ENCODE measurements at regions not wholly inside any gene's neighbourhood (a gene's known extent, or its start where the extent isn't known, plus 50 kb on each side); places are given as distances from the start of the nearest gene placed in this dataset.

DNA sequence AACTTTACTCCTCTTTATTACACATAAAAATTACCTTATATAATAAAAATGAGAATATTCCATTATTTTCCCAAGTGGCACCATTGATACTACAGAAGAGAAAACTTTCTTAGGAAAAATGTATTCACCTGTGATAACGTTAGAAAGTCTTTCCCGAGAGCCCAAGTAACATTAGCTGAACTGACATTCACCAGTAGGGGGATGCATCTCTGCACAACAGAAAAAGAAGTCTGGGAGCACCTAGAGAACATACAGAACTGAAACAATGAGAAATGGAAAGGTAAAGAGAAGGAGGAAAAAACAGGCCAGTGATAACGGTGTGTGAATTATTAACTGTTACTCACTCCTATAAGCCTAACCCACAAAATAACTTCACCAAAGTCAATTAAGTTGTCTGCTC lies 423.3 kb downstream of the CENPC start:
- no peak for DNase-seq (ENCODE audit: low read depth in 2 of 2)

GRCh38 chr4:67120369-67120768 lies 424.9 kb downstream of the CENPC start:
- DNase-seq (ENCODE audit: low read depth in 2 of 2) = no peak

DNA sequence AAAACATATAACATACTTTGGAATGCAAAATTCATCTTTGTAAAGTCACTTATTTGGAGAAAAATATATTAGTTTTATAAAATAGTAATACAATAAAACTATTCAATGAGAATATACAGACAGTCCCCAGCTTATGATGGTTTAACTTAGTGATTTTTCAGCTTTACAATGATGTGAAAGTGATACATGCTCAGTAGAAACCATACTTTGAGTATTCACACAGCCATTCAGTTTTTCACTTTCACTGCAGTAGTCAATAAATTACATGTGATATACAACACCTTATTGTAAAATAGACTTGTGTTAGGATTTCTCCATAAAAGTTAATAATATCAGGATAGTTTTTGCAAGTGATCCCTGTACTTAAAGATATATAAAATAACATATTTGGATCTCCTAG lies 436.0 kb downstream of the CENPC start:
- no peak for DNase-seq (ENCODE audit: low read depth in 2 of 2)

- DNase-seq (ENCODE audit: low read depth in 2 of 2) = no peak
These were observed 438.3 kb downstream of the CENPC start for GRCh38 chr4:67106861-67107460.

- DNase-seq (ENCODE audit: low read depth in 2 of 2) = no peak
These were observed 441.2 kb downstream of the CENPC start for GRCh38 chr4:67104145-67104544.

- DNase-seq (ENCODE audit: low read depth in 2 of 2) = no peak
These were observed 442.1 kb downstream of the CENPC start for GRCh38 chr4:67103001-67103747.

DNA sequence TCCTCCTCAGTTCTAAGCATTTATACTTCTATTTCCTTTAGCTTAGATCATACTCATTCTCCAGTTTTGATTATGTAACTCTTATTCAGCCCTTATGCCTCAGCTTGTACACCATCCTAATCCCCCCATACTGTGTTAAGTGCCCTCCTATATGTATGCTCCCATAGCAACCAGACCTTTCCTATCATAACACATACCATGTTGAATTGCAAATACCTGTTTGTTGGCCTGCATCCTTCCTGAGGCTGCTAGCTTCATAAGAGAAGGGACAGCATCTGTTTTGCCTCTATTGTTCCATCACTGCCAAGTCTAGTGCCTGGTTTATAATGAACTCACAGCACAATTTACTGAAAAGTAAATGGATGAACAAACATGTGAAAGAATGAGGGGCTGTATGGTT lies 443.7 kb downstream of the CENPC start:
- DNase-seq (ENCODE audit: low read depth in 2 of 2) = no peak

DNA sequence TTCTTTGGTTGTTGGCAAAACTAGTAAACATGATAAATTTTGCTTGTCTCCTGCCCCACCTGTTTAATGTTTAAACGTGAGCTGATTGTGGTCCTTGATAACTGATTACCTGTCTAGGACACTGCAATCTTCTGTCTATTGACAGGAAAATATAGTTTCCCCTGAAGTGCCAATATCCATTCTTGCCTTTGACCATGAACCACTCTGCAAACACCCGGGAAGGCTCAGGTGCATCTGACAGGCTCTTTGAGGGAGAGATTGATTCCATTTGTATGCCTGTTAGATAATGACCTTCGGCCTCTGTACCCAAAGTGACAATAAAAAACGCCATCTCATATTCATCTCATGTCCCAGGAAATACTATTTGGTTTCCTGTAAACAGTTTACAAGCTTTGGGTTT lies 453.0 kb downstream of the CENPC start:
- no peak for DNase-seq (ENCODE audit: low read depth in 2 of 2)

DNA sequence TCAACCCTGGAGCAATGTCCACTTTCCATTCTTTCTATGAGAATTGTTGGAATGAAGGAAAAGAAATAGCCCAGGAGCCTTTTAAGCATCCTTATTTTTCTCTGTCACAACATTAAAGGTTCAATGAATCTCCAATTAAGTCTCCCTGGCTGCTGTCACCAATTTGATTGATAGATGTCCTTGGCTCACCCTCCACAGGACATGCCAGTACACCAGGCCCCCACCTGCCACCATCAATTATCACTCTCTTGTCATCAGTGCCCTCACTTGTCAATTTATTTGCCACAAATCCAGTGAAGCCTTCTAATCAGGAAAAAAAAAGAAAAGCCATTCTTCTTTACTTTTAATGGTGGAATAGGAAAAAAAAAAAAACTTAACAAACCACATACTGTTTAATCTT lies 453.6 kb downstream of the CENPC start:
- DNase-seq (ENCODE audit: low read depth in 2 of 2) = no peak

DNA sequence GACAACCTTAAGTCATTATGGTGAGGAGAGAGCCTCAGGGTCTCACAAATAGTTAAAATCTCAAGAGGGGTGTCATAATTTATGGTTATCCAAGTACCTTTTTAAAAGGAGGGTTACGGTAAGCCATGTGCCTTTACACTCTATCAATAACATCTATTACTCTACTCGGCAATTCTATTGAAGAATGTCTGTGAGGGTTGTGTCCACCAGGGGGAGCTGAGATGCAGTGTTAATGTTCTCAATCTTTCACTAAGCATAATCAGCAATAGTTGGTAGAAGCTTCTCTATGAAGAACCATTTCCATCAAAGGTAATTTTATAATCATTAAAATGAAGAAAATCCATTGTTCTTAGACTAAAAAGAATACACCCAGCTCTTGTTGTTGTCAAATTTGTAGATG lies 457.4 kb downstream of the CENPC start:
- DNase-seq (ENCODE audit: low read depth in 2 of 2) = no peak

- no peak for DNase-seq (ENCODE audit: low read depth in 2 of 2)
These were observed 460.5 kb downstream of the CENPC start for GRCh38 chr4:67084783-67085182.

- no peak for DNase-seq (ENCODE audit: low read depth in 2 of 2)
These were observed 461.8 kb downstream of the CENPC start for GRCh38 chr4:67083496-67083895.

- DNase-seq (ENCODE audit: low read depth in 2 of 2) = no peak
These were observed 462.6 kb downstream of the CENPC start for GRCh38 chr4:67082746-67083145.

DNA sequence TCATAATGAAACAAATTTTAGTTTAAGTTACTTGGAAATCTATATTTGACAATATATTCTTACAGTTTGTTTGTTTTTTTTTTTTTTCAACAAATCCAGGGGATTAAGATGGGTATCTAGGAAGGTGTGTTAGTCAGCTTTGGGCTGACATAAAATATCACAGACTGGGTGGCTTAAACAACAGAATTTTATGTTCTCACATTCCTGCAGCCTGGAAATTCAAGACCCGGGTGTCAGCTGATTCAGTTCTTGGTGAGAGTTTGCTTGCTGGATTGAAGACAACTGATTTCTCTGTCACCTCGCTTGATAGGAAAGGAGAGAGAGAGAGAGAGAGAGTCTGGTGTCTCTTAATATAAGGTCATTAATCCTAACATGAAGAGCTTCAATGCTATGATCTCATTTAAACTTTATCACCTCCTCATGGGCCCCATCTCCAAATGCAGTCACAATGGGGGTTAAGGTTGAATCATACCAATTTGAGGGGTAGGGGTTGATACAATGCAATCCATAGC lies 465.2 kb downstream of the CENPC start:
- no peak for DNase-seq (ENCODE audit: low read depth in 2 of 2)

GRCh38 chr4:67071641-67072040 lies 473.7 kb downstream of the CENPC start:
- no peak for DNase-seq (ENCODE audit: low read depth in 2 of 2)

DNA sequence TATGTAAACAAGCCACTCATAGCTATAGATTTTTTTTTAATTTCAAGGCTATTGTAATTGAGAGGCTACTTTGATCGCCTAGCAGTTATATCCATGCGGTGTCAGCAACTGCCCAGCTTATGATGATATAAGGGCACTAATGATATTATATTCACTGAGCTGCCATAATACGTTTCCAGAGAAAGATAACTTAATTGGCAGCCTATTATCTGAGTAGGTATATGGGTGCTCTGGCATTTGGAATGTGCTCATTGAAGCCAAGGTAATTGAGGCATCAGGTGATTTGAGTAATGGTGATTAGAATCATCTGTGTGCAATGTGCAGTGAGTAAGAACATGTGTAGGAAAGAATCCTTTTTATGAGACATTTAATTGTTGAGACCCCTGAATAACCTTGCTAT lies 490.0 kb downstream of the CENPC start:
- DNase-seq (ENCODE audit: low read depth in 2 of 2) = no peak

DNA sequence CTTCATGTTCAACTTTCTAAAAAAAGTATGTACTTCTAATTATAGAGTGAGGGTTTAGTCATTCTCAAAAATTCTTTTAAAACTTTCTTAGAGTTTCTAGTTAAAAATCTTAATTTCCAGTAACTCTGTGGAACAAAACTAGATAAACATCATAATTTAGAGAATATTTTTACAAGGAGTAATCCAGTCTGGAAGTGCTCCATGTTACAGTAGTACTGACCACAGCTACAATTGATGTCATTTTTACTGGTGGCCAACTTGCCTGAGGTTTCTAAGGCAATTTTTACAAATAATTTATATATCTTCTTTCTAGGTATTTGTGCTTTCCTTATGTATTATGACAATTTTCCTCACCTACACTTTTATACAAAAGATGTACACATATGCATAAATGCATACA lies 490.4 kb downstream of the CENPC start:
- DNase-seq (ENCODE audit: low read depth in 2 of 2) = no peak

GRCh38 chr4:67052814-67053675 lies 492.3 kb downstream of the CENPC start:
- no peak for DNase-seq (ENCODE audit: low read depth in 2 of 2)

GRCh38 chr4:67051000-67051789 lies 494.1 kb downstream of the CENPC start:
- DNase-seq (ENCODE audit: low read depth in 2 of 2) = no peak

DNA sequence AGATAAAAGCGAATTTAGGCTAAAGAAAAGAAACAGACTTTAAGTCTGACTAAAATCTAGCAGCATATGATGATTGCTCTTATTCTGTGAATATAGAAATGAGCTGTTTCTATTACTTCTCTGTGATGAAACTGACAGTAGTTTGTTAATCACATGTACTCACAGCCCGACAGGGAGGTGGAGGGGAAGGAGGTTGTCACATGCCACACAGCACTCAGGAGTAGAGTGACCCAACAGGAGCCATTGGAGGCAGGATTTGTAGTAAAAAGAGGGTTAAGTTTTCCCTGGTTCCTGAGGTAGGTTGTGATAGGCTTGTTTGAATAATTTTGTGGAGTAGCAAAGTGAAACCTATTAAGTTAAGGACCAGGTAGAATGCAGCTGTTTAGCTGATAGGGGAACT lies 495.9 kb downstream of the CENPC start:
- DNase-seq (ENCODE audit: low read depth in 2 of 2) = no peak

GRCh38 chr4:67048530-67048929 lies 496.8 kb downstream of the CENPC start:
- DNase-seq (ENCODE audit: low read depth in 2 of 2) = no peak

GRCh38 chr4:67040315-67040714 lies 505.0 kb downstream of the CENPC start:
- DNase-seq (ENCODE audit: low read depth in 2 of 2) = no peak

Data from stimulated activated CD8-positive, alpha-beta memory T cell treated with anti-CD3 and anti-CD28 coated beads, Interleukin-15, amount 100 ng/mL, for 48 hours (primary cell).